ENCODE measurements at regions not wholly inside any gene's neighbourhood (a gene's known extent, or its start where the extent isn't known, plus 50 kb on each side); places are given as distances from the start of the nearest gene placed in this dataset.

DNA sequence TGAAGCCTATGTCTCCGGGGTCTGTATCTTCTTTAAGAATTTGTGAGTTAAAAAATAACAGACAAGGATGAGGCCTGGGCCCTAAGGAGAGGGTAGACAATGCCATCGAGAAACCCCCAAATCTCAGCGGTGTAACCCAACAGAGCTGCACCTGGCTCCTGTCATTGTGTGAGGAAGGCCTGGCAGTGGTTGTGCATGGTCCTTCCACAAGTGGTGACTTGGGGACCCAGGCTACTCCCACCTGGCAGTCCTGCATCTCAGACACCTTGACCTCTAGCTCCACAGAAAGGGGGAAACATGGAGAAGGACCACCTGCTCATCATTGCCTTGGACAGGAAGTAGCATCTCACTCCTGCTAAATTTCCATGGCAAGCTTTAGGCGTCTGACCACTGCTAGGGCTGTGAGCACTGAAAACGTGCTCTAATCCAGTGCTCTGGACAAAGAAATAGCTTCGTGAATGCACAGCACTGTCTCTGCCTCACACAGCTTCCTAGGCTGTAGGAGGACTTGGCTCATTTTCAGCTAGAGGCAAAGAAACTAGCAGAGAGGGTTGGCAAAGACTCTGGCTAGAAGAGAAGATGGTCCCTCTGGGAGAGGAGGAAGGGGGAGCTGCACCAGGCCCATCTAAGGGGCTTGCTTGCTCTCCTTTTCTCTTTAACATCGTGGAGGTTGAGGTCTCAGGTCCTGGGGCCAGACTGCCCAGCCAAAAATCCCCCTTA is 273.9 kb upstream of the ZMIZ1 start:
- H3K36me3 ChIP-seq (ENCODE audit: control insufficient read depth in 2 of 3, insufficient read depth in 3 of 3, low read length in 3 of 3) = no peaks in the 10 kb centered on the region
- CTCF ChIA-PET = interaction anchor here (0.7 kb wide), 1 partner anchor 44 kb away, joined by 3 read pairs; no protein-coding TSS in a partner anchor
- H3K4me1 ChIP-seq (ENCODE audit: control insufficient read depth in 2 of 2, insufficient read depth in 2 of 2, low read length in 2 of 2) = no peaks in the 10 kb centered on the region
- H3K27ac ChIP-seq (ENCODE audit: low read depth, low read length) = no peak overlapping the region
- intact Hi-C loops (cut with micrococcal nuclease) = no loop called here
- no peaks in the 10 kb centered on the region for H3K9me3 ChIP-seq (ENCODE audit: control insufficient read depth in 2 of 3, low read length in 3 of 3)
- H3K9me3 Mint-ChIP-seq = peaks cover 0 to 5% (median 0%) of the 10 kb centered on the region in 11 donors
- POLR2A ChIA-PET = no interaction called here
- no peaks in the 10 kb centered on the region for H3K27me3 ChIP-seq (ENCODE audit: control insufficient read depth in 2 of 2, insufficient read depth in 2 of 2, low read length in 2 of 2)
- H3K4me3 ChIP-seq (ENCODE audit: low read length) = no peak overlapping the region
- H3K4me3 Mint-ChIP-seq = no peak overlapping the region
- H3K27ac Mint-ChIP-seq = no peak overlapping the region
- peaks cover 0 to 1% (median 0%) of the 10 kb centered on the region in 7 donors for H3K4me1 Mint-ChIP-seq
- no peak for ATAC-seq
- H3K27me3 Mint-ChIP-seq = peaks cover 0 to 20% (median 5%) of the 10 kb centered on the region in 5 donors
- peaks cover 0 to 4% (median 0%) of the 10 kb centered on the region in 5 donors for H3K36me3 Mint-ChIP-seq
- DNase-seq = no peak

DNA sequence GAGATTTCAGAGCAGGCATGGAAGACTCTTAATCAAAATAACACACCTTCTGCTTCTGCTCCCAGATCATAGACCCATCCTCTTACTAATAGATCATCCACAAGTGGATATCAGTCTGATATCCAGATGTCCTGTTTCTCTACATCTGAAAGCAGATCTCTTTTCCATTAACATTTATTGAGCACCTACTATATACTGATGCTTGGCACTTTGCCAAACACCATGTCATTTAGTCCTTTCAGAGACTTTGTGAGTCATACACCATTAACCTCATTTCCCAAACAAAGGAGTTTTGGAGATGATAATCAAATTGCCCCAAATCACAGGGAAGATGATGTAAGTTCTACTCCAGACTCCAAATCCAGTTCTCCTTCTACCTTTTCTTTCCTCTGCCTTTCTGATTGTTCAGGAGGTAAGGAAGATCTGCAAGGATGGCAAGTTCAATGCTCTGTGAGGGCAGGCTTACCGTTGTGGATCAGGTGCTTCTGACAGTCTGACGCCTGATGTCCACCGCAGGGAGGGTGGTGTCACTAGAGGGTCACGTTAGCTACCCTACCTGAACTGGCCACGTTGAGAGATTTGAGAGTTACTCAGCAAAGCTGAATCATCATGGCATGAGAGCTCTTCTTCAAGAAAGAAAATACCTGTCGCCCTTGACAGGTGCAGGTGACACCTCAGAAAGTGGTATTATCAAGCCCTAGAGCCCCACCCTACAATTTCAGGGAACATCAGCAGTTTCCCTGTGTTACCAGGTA is 269.6 kb upstream of the ZMIZ1 start:
- intact Hi-C loops (cut with micrococcal nuclease) = no loop called here
- no peak overlapping the region for H3K4me3 ChIP-seq (ENCODE audit: low read length)
- H3K36me3 ChIP-seq (ENCODE audit: control insufficient read depth in 2 of 3, insufficient read depth in 3 of 3, low read length in 3 of 3) = no peaks in the 10 kb centered on the region
- no peaks in the 10 kb centered on the region for H3K36me3 Mint-ChIP-seq
- H3K9me3 ChIP-seq (ENCODE audit: control insufficient read depth in 2 of 3, low read length in 3 of 3) = no peaks in the 10 kb centered on the region
- CTCF ChIA-PET = no interaction called here
- H3K4me1 Mint-ChIP-seq = no peaks in the 10 kb centered on the region
- no peak overlapping the region for H3K4me3 Mint-ChIP-seq
- H3K27ac Mint-ChIP-seq = no peak overlapping the region
- H3K27ac ChIP-seq (ENCODE audit: low read depth, low read length) = no peak overlapping the region
- DNase-seq (no peak), ATAC-seq (no peak)
- peaks cover 0 to 8% (median 5%) of the 10 kb centered on the region in 5 donors for H3K27me3 Mint-ChIP-seq
- H3K27me3 ChIP-seq (ENCODE audit: control insufficient read depth in 2 of 2, insufficient read depth in 2 of 2, low read length in 2 of 2) = no peaks in the 10 kb centered on the region
- no peaks in the 10 kb centered on the region for H3K9me3 Mint-ChIP-seq
- H3K4me1 ChIP-seq (ENCODE audit: control insufficient read depth in 2 of 2, insufficient read depth in 2 of 2, low read length in 2 of 2) = no peaks in the 10 kb centered on the region
- POLR2A ChIA-PET = no interaction called here

DNA sequence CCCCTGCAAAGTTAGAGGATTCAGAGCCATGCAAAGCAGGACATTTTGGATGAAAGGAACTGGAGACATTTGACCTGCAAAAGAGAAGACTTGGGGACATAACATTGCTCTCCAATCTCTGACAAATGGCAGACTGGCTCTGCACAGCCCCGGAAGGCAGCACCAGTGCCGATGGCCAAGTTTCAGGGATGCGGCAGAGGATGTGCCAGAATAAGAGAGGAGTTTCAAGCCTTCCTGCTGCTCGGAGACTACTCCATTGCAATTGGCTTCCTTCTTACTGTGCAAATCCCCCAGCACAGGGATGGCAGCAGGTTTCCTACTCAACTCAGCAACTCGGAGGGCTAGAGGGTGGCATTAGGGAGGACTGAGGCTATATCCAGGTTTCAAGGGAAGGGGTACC is 268.8 kb upstream of the ZMIZ1 start:
- ATAC-seq (no peak), DNase-seq (no peak)
- H3K4me3 Mint-ChIP-seq = no peak overlapping the region
- Histone ChIP-seq H3K4me3 (ENCODE audit: low read length) (no peak overlapping the region), H3K27ac (ENCODE audit: low read depth, low read length) (no peak overlapping the region), H3K9me3 (ENCODE audit: control insufficient read depth in 2 of 3, low read length in 3 of 3) (no peaks in the 10 kb centered on the region), H3K36me3 (ENCODE audit: control insufficient read depth in 2 of 3, insufficient read depth in 3 of 3, low read length in 3 of 3) (no peaks in the 10 kb centered on the region), H3K4me1 (ENCODE audit: control insufficient read depth in 2 of 2, insufficient read depth in 2 of 2, low read length in 2 of 2) (no peaks in the 10 kb centered on the region), H3K27me3 (ENCODE audit: control insufficient read depth in 2 of 2, insufficient read depth in 2 of 2, low read length in 2 of 2) (no peaks in the 10 kb centered on the region)
- no peaks in the 10 kb centered on the region for H3K9me3 Mint-ChIP-seq
- CTCF ChIA-PET = no interaction called here
- no peak overlapping the region for H3K27ac Mint-ChIP-seq
- intact Hi-C loops (cut with micrococcal nuclease) = no loop called here
- no peaks in the 10 kb centered on the region for H3K36me3 Mint-ChIP-seq
- POLR2A ChIA-PET = no interaction called here
- H3K4me1 Mint-ChIP-seq = no peaks in the 10 kb centered on the region
- peaks cover 0 to 7% (median 5%) of the 10 kb centered on the region in 5 donors for H3K27me3 Mint-ChIP-seq

DNA sequence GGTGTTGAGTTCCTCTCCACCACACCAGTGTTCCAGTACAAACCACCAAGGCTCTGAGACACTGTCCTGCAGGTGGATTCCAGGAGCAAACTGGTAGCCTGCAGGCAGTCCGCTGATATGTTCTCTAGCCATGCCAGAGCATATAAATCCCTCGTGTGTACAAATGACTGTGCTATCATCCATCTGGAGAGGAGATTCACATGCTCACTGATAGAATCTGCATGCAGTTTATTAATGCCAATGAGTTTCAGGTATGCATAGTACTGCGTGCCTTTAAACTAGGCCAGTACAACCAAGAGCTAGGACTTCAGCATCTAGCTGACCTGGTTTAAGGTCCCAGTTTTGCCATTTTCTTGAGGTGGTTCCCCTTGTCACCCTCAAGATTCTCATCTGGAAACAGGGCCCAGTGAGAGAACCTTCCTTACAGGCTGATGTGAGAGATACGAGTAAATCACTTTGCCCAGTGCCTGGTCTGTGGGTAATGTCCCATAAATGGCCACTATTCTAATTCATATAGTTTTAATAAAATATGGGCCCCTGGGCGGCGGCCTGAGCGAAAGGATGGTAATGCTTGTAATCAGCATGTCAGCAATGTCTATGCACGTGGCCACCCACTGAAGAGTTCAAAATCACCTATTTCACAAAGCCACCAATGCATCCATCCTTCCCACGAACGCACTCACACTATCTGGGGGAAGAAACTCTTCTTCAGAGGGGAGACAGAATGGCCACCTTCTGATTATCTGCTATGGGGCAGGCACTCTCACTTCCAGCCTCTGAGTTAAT is 268.0 kb upstream of the ZMIZ1 start:
- Histone ChIP-seq H3K27me3 (ENCODE audit: control insufficient read depth in 2 of 2, insufficient read depth in 2 of 2, low read length in 2 of 2) (no peaks in the 10 kb centered on the region), H3K9me3 (ENCODE audit: control insufficient read depth in 2 of 3, low read length in 3 of 3) (no peaks in the 10 kb centered on the region), H3K36me3 (ENCODE audit: control insufficient read depth in 2 of 3, insufficient read depth in 3 of 3, low read length in 3 of 3) (no peaks in the 10 kb centered on the region), H3K4me1 (ENCODE audit: control insufficient read depth in 2 of 2, insufficient read depth in 2 of 2, low read length in 2 of 2) (no peaks in the 10 kb centered on the region), H3K27ac (ENCODE audit: low read depth, low read length) (no peak overlapping the region), H3K4me3 (ENCODE audit: low read length) (no peak overlapping the region)
- Mint-ChIP-seq H3K27me3 (peaks cover 0 to 7% (median 5%) of the 10 kb centered on the region in 5 donors), H3K9me3 (no peaks in the 10 kb centered on the region), H3K27ac (no peak overlapping the region), H3K4me3 (no peak overlapping the region), H3K4me1 (no peaks in the 10 kb centered on the region), H3K36me3 (no peaks in the 10 kb centered on the region)
- intact Hi-C loops (cut with micrococcal nuclease) = no loop called here
- no peak for ATAC-seq
- ChIA-PET CTCF (no interaction called here), POLR2A (no interaction called here)
- no peak for DNase-seq

DNA sequence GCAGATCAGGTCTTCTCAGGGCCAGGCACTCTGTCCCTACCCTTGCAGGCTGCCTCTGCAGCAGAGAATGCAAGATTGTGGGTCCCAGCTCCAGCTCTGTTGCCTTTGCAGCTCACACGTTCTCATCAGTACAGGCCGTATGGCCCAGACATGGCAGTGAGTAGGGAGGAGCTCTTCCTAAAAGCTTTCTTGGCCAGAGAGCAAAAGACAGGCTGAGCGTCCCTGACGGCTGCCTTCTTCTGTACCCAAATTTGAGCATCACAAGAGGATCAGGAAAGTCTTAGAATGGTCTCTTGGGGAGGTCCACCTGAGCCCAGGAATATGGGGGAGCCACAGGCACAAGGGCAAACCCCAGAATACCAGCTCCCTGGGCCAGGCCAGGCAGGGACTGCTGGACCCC is 266.3 kb upstream of the ZMIZ1 start:
- CTCF ChIA-PET = no interaction called here
- ATAC-seq = no peak
- Histone ChIP-seq H3K9me3 (ENCODE audit: control insufficient read depth in 2 of 3, low read length in 3 of 3) (no peaks in the 10 kb centered on the region), H3K36me3 (ENCODE audit: control insufficient read depth in 2 of 3, insufficient read depth in 3 of 3, low read length in 3 of 3) (no peaks in the 10 kb centered on the region), H3K4me1 (ENCODE audit: control insufficient read depth in 2 of 2, insufficient read depth in 2 of 2, low read length in 2 of 2) (no peaks in the 10 kb centered on the region), H3K27me3 (ENCODE audit: control insufficient read depth in 2 of 2, insufficient read depth in 2 of 2, low read length in 2 of 2) (no peaks in the 10 kb centered on the region), H3K27ac (ENCODE audit: low read depth, low read length) (no peak overlapping the region), H3K4me3 (ENCODE audit: low read length) (no peak overlapping the region)
- Mint-ChIP-seq H3K27ac (no peak overlapping the region), H3K36me3 (no peaks in the 10 kb centered on the region), H3K9me3 (no peaks in the 10 kb centered on the region), H3K4me3 (no peak overlapping the region), H3K27me3 (peaks cover 0 to 5% (median 3%) of the 10 kb centered on the region in 5 donors), H3K4me1 (peaks cover 0 to 1% (median 0%) of the 10 kb centered on the region in 7 donors)
- intact Hi-C loops (cut with micrococcal nuclease) = no loop called here
- POLR2A ChIA-PET = no interaction called here
- no peak for DNase-seq

DNA sequence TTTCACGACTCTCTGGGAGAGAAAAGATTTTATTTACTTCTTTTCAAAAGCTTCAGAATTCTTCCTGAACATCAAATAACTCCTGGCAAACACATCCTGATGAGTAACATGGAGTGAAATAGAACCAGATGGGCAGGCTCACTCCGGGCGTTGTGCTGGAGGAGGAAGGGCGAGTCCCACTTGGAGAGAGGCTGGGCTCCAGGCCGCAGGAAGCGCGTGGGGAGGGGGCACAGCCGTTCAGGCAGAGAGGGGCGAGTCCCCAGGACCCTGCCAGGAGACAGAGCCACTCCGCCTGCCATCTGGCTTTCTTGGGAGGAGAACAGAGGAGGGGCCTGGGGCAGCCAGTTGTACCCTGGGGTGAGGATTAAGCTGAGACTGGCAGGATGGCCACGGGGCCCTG is 265.9 kb upstream of the ZMIZ1 start:
- H3K27me3 Mint-ChIP-seq = peaks cover 0 to 5% (median 3%) of the 10 kb centered on the region in 5 donors
- intact Hi-C loops (cut with micrococcal nuclease) = no loop called here
- no peak for DNase-seq
- Histone ChIP-seq H3K36me3 (ENCODE audit: control insufficient read depth in 2 of 3, insufficient read depth in 3 of 3, low read length in 3 of 3) (no peaks in the 10 kb centered on the region), H3K27me3 (ENCODE audit: control insufficient read depth in 2 of 2, insufficient read depth in 2 of 2, low read length in 2 of 2) (no peaks in the 10 kb centered on the region), H3K9me3 (ENCODE audit: control insufficient read depth in 2 of 3, low read length in 3 of 3) (no peaks in the 10 kb centered on the region), H3K4me3 (ENCODE audit: low read length) (no peak overlapping the region), H3K4me1 (ENCODE audit: control insufficient read depth in 2 of 2, insufficient read depth in 2 of 2, low read length in 2 of 2) (no peaks in the 10 kb centered on the region), H3K27ac (ENCODE audit: low read depth, low read length) (no peak overlapping the region)
- CTCF ChIA-PET = no interaction called here
- no peak for ATAC-seq
- peaks cover 0 to 2% (median 0%) of the 10 kb centered on the region in 11 donors for H3K9me3 Mint-ChIP-seq
- no peak overlapping the region for H3K4me3 Mint-ChIP-seq
- H3K4me1 Mint-ChIP-seq = peaks cover 0 to 1% (median 0%) of the 10 kb centered on the region in 7 donors
- POLR2A ChIA-PET = no interaction called here
- H3K36me3 Mint-ChIP-seq = no peaks in the 10 kb centered on the region
- no peak overlapping the region for H3K27ac Mint-ChIP-seq

Data from naive thymus-derived CD4-positive, alpha-beta T cell (primary cell).